KMS-11 (cell line): ENCODE measurements at regions not wholly inside any gene's neighbourhood (a gene's known extent, or its start where the extent isn't known, plus 50 kb on each side); places are given as distances from the start of the nearest gene placed in this dataset.

Source experiments
- H2AFZ ChIP-seq: fragments of 200-600 bp; sonication (generic); 2 replicates; pipeline ENCODE4 v1.6.1; 2016; ENCODE audit warnings: antibody characterized with exemption, mixed run types, low read depth
- H3K27ac ChIP-seq: fragments of 200-600 bp; sonication (generic); 2 replicates; pipeline ENCODE4 v1.6.1; 2016; ENCODE audit warnings: mild to moderate bottlenecking, mixed run types
- H3K27me3 ChIP-seq: fragments of 200-600 bp; sonication (generic); 2 replicates; pipeline ENCODE4 v1.6.1; 2017; ENCODE audit warnings: mild to moderate bottlenecking, low read depth, mixed run types, moderate library complexity; ENCODE audit not compliant: insufficient read depth
- H3K36me3 ChIP-seq: fragments of 200-600 bp; sonication (generic); 2 replicates; pipeline ENCODE4 v1.6.1; 2017; ENCODE audit warnings: mild to moderate bottlenecking, mixed run types; ENCODE audit not compliant: insufficient read depth
- H3K4me1 ChIP-seq: fragments of 200-600 bp; sonication (generic); 2 replicates; pipeline ENCODE4 v1.6.1; 2016; ENCODE audit warnings: mild to moderate bottlenecking, low read depth, mixed run types; ENCODE audit not compliant: poor library complexity, severe bottlenecking
- H3K4me2 ChIP-seq: fragments of 200-600 bp; sonication (generic); 2 replicates; pipeline ENCODE4 v1.7.0; 2016; ENCODE audit warnings: mild to moderate bottlenecking, mixed run types
- H3K4me3 ChIP-seq: fragments of 200-600 bp; sonication (generic); IDR thresholded peaks from 2 replicates; pipeline ENCODE4 v1.6.1; 2017; ENCODE audit warnings: low read depth, low read length, mixed read lengths; ENCODE audit not compliant: insufficient read depth
- H3K79me2 ChIP-seq: fragments of 200-600 bp; sonication (generic); 2 replicates; pipeline ENCODE4 v1.6.1; 2016; ENCODE audit warnings: low read depth, mixed run types; ENCODE audit not compliant: insufficient read depth
- H3K9ac ChIP-seq: fragments of 200-600 bp; sonication (generic); 2 replicates; pipeline ENCODE4 v1.6.1; 2016; ENCODE audit warnings: mild to moderate bottlenecking, mixed run types
- H4K20me1 ChIP-seq: fragments of 200-600 bp; sonication (generic); 2 replicates; pipeline ENCODE4 v1.6.1; 2016; ENCODE audit warnings: mild to moderate bottlenecking, mixed run types; ENCODE audit not compliant: insufficient read depth
- CTCF ChIP-seq: fragments of 200-600 bp; sonication (generic); conservative IDR thresholded peaks from 2 replicates; pipeline ENCODE4 v1.6.1; 2017; ENCODE audit warnings: low read depth, mild to moderate bottlenecking, antibody characterized with exemption, low read length, moderate library complexity, mixed read lengths

DNA sequence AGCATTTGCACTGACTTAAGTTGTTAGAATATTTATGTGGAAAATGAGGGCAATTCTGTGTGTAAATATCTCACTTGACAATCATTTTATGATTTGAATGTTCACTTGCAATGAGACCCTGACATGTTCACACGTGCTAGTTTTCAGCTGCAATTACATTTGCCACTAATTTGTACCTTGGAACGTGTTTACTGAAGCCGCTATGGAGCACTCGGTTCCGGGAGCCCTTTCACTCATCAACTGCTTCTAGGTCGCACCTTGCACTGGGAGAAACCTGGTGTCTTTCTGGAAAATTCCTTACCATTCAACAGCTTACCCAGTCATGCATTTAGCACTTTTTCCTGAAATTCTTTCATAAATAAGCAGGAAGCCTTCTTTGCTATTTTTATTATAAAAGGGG is 229.6 kb downstream of the ZIC5 start:
- Histone ChIP-seq H3K27ac (no peak overlapping the region), H3K36me3 (no peaks in the 10 kb centered on the region), H3K4me2 (no peak overlapping the region), H2AFZ (no peak overlapping the region), H3K9ac (no peak overlapping the region), H3K27me3 (no peaks in the 10 kb centered on the region), H3K4me1 (no peaks in the 10 kb centered on the region), H4K20me1 (no peaks in the 10 kb centered on the region), H3K79me2 (no peaks in the 10 kb centered on the region), H3K4me3 (no peak overlapping the region)
- TF ChIP-seq CTCF, result no peak

DNA sequence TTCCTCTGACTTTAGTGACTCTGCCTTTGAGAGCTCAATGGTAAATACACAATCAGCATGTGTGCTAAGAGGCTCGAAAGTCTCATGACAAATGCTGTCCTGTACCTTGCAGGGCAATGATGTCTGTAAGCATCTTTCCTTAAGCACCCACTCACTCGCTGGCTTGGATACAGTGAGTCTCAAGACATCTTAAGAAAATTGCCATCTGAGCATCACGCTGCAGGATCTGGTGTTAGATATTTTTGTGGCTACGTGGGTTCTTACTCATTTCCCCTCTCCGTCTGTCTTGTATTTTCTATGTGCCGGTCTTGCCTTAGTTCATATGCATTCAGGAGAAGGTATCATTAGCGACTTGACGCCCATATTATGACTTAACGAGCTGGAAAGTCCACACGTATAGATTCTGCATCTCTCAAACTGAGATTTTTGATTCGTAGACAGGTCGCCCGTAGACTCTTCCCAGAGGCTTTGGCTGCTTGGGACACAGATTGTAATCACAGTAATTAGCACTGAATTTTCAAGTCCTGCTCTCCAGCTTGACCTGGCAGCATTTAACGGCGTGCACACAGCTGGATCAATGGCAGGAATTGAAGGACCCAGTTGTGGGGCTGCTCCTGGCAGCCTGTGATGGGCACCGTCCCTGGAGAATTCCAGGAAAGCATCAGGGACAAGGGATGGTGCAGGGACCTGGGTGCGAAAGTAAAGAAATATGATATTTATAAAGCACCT is 231.2 kb downstream of the ZIC5 start:
- Histone ChIP-seq H3K27me3 (no peaks in the 10 kb centered on the region), H3K4me1 (no peaks in the 10 kb centered on the region), H3K9ac (no peak overlapping the region), H3K36me3 (no peaks in the 10 kb centered on the region), H2AFZ (no peak overlapping the region), H4K20me1 (no peaks in the 10 kb centered on the region), H3K4me2 (no peak overlapping the region), H3K4me3 (no peak overlapping the region), H3K79me2 (no peaks in the 10 kb centered on the region), H3K27ac (no peak overlapping the region)
- no peak for TF ChIP-seq CTCF

GRCh38 chr13:99738626-99739025 is 232.9 kb downstream of the ZIC5 start:
- Histone ChIP-seq H4K20me1 (no peaks in the 10 kb centered on the region), H3K79me2 (no peaks in the 10 kb centered on the region), H2AFZ (no peak overlapping the region), H3K4me3 (no peak overlapping the region), H3K36me3 (no peaks in the 10 kb centered on the region), H3K4me2 (no peak overlapping the region), H3K9ac (no peak overlapping the region), H3K4me1 (no peaks in the 10 kb centered on the region), H3K27me3 (no peaks in the 10 kb centered on the region), H3K27ac (no peak overlapping the region)
- TF ChIP-seq CTCF, result no peak

- H2AFZ ChIP-seq, result no peak overlapping the region
- no peak overlapping the region for H3K27ac ChIP-seq
- H3K4me3 ChIP-seq, result no peak overlapping the region
- H3K4me1 ChIP-seq, result no peaks in the 10 kb centered on the region
- no peaks in the 10 kb centered on the region for H3K79me2 ChIP-seq
- H4K20me1 ChIP-seq, result no peaks in the 10 kb centered on the region
- H3K4me2 ChIP-seq, result no peak overlapping the region
- TF ChIP-seq CTCF, result no peak
- no peaks in the 10 kb centered on the region for H3K27me3 ChIP-seq
- H3K36me3 ChIP-seq, result no peaks in the 10 kb centered on the region
- H3K9ac ChIP-seq, result no peak overlapping the region
Observed at GRCh38 chr13:99737481-99738245, 233.9 kb downstream of the ZIC5 start.
